Breast epithelium (tissue), 4 donors: ENCODE measurements at regions not wholly inside any gene's neighbourhood (a gene's known extent, or its start where the extent isn't known, plus 50 kb on each side); places are given as distances from the start of the nearest gene placed in this dataset.

ENCODE experiments used
- DNase-seq, 2 donors: peaks; one replicate each; pipeline ENCODE4 v3.0.0-alpha.2; 2019; ENCODE audit warnings: low spot score in 2 of 2
- H3K27ac ChIP-seq, 2 donors: fragments of 200-600 bp; sonication (generic) in 1 of 2; one replicate each; pipeline ENCODE4 v1.5.1; 2016 to 2019; ENCODE audit warnings: mild to moderate bottlenecking in 1 of 2
- H3K27me3 ChIP-seq, 2 donors: fragments of 200-600 bp; sonication (generic) in 1 of 2; one replicate each; pipeline versions ENCODE4 v1.5.1 to v1.6.0; 2017 to 2019; ENCODE audit warnings: control low read depth in 1 of 2, mild to moderate bottlenecking in 1 of 2
- H3K36me3 ChIP-seq: fragments of 200-600 bp; one replicate; pipeline ENCODE4 v1.5.1; 2019
- H3K4me1 ChIP-seq, 2 donors: fragments of 200-600 bp; sonication (generic); one replicate each; pipeline ENCODE4 v1.5.1; 2016 to 2019; ENCODE audit warnings: control low read depth in 1 of 2
- H3K4me3 ChIP-seq, 3 donors: fragments of 200-600 bp; sonication (generic); 1 replicate in 2 of 3; 2 replicates in 1 of 3; pipeline ENCODE4 v1.5.1; 2016 to 2019; ENCODE audit warnings: mild to moderate bottlenecking in 3 of 3, moderate library complexity in 2 of 3
- H3K9me3 ChIP-seq, 2 donors: fragments of 200-600 bp; sonication (generic) in 1 of 2; one replicate each; pipeline ENCODE4 v1.5.1; 2016 to 2019; ENCODE audit warnings: control low read depth in 1 of 2
- CTCF ChIP-seq, 3 donors: fragments of 450-650 bp; IDR thresholded peaks; one replicate each; pipeline ENCODE4 v1.5.1; 2016 to 2017; ENCODE audit warnings: antibody characterized with exemption in 3 of 3, mild to moderate bottlenecking in 3 of 3, moderate library complexity in 3 of 3
- POLR2A ChIP-seq: fragments of 450-650 bp; IDR thresholded peaks from one replicate; pipeline ENCODE4 v1.6.1; 2016; ENCODE audit warnings: antibody characterized with exemption, mild to moderate bottlenecking, moderate library complexity
- POLR2AphosphoS5 ChIP-seq, 3 donors: sonication (generic); formaldehyde crosslinking; IDR thresholded peaks; one replicate each; pipeline ENCODE4 v1.6.1; 2017; ENCODE audit warnings: antibody characterized with exemption in 3 of 3
- intact Hi-C: fragments of 100-400 bp; cut with DNase I; formaldehyde crosslinking; loops from one replicate; pipeline ENCODE4 v1.15.1; 2023; ENCODE audit warnings: low total_unique reads

- Histone ChIP-seq H3K36me3 (no peaks in the 10 kb centered on the region), H3K4me1 (no peaks in the 10 kb centered on the region), H3K27ac (no peak overlapping the region), H3K9me3 (peaks cover 0 to 5% of the 10 kb centered on the region in 2 donors), H3K27me3 (no peaks in the 10 kb centered on the region), H3K4me3 (no peak overlapping the region)
- DNase-seq: no peak
- TF ChIP-seq POLR2A: no peak
- no peak for TF ChIP-seq CTCF (IDR thresholded peaks at IDR 0.05)
- TF ChIP-seq POLR2AphosphoS5 (IDR thresholded peaks at IDR 0.05): no peak
- intact Hi-C loops: no loop called here
Observed at GRCh38 chr6:105560611-105561066, 157.8 kb upstream of the PREP start.

GRCh38 chr6:105557291-105557690, 154.4 kb upstream of the PREP start:
- no peak for TF ChIP-seq CTCF (IDR thresholded peaks at IDR 0.05)
- TF ChIP-seq POLR2AphosphoS5 (IDR thresholded peaks at IDR 0.05): no peak
- no peak for TF ChIP-seq POLR2A
- no peaks in the 10 kb centered on the region for H3K9me3 ChIP-seq
- DNase-seq: no peak
- H3K27ac ChIP-seq: no peak overlapping the region
- no peaks in the 10 kb centered on the region for H3K36me3 ChIP-seq
- no peaks in the 10 kb centered on the region for H3K27me3 ChIP-seq
- H3K4me1 ChIP-seq: no peaks in the 10 kb centered on the region
- no peak overlapping the region for H3K4me3 ChIP-seq
- intact Hi-C loops: loop anchor here (2.0 kb wide), 1 partner anchor 26 kb away; no protein-coding TSS in a partner anchor

- intact Hi-C loops: loop anchor here (5.0 kb wide), 1 partner anchor 549 kb away; no protein-coding TSS in a partner anchor
- DNase-seq: no peak
- no peaks in the 10 kb centered on the region for H3K27me3 ChIP-seq
- TF ChIP-seq POLR2AphosphoS5 (IDR thresholded peaks at IDR 0.05) (no peak), CTCF (IDR thresholded peaks at IDR 0.05) (no peak), POLR2A (no peak)
- no peaks in the 10 kb centered on the region for H3K36me3 ChIP-seq
- no peaks in the 10 kb centered on the region for H3K4me1 ChIP-seq
- H3K9me3 ChIP-seq: no peaks in the 10 kb centered on the region
- no peak overlapping the region for H3K4me3 ChIP-seq
- no peak overlapping the region for H3K27ac ChIP-seq
Observed at GRCh38 chr6:105553171-105553570, 150.3 kb upstream of the PREP start.

GRCh38 chr6:105550955-105551620, 148.2 kb upstream of the PREP start:
- H3K36me3 ChIP-seq: no peaks in the 10 kb centered on the region
- H3K9me3 ChIP-seq: no peaks in the 10 kb centered on the region
- intact Hi-C loops: loop anchor here (5.0 kb wide), 1 partner anchor 551 kb away; no protein-coding TSS in a partner anchor
- no peak overlapping the region for H3K4me3 ChIP-seq
- H3K27ac ChIP-seq: no peak overlapping the region
- DNase-seq: no peak
- no peaks in the 10 kb centered on the region for H3K27me3 ChIP-seq
- TF ChIP-seq POLR2A (no peak), CTCF (IDR thresholded peaks at IDR 0.05) (no peak), POLR2AphosphoS5 (IDR thresholded peaks at IDR 0.05) (no peak)
- H3K4me1 ChIP-seq: no peaks in the 10 kb centered on the region

GRCh38 chr6:105546754-105547153, 143.9 kb upstream of the PREP start:
- TF ChIP-seq CTCF (IDR thresholded peaks at IDR 0.05) (no peak), POLR2AphosphoS5 (IDR thresholded peaks at IDR 0.05) (no peak), POLR2A (no peak)
- intact Hi-C loops: no loop called here

More at GRCh38 chr6:105546754-105547153, 143.9 kb upstream of the PREP start:
- no peaks in the 10 kb centered on the region for H3K27me3 ChIP-seq
- no peaks in the 10 kb centered on the region for H3K9me3 ChIP-seq
- H3K27ac ChIP-seq: no peak overlapping the region
- DNase-seq: no peak
- H3K36me3 ChIP-seq: no peaks in the 10 kb centered on the region
- H3K4me1 ChIP-seq: no peaks in the 10 kb centered on the region
- H3K4me3 ChIP-seq: no peak overlapping the region
